HEK293 (cell line): ENCODE measurements at regions not wholly inside any gene's neighbourhood (a gene's known extent, or its start where the extent isn't known, plus 50 kb on each side); places are given as distances from the start of the nearest gene placed in this dataset.

Source experiments
- CTCF ChIA-PET: fragments of 350-600 bp; formaldehyde crosslinking; extraction: SDS; loops from one replicate; lab custom pipeline; 2021; ENCODE audit warnings: antibody characterized with exemption; lab: Yijun Ruan, JAX
- POLR2A ChIA-PET: fragments of 300-600 bp; formaldehyde crosslinking; extraction: SDS; loops from one replicate; lab custom pipeline; 2020; ENCODE audit warnings: antibody characterized with exemption, inconsistent platforms; lab: Yijun Ruan, JAX
- H3K27ac ChIP-seq: fragments of 200-500 bp; sonication (Bioruptor generic); 2 replicates; pipeline ENCODE4 v1.5.1; 2014; ENCODE audit warnings: low read depth, low read length, control low read depth, inconsistent platforms; ENCODE audit errors: extremely low read depth
- H3K36me3 ChIP-seq, 2 experiments: fragments of 200-500 bp in 1 of 2; sonication (Bioruptor generic) in 1 of 2; 1 replicate in 1 of 2; 2 replicates in 1 of 2; pipeline ENCODE4 v1.5.1; 2014 to 2017; ENCODE audit warnings: inconsistent platforms in 2 of 2, low read length in 2 of 2; ENCODE audit not compliant: control insufficient read depth in 2 of 2, insufficient read depth in 1 of 2
- H3K4me1 ChIP-seq: fragments of 200-500 bp; sonication (Bioruptor generic); 2 replicates; pipeline ENCODE4 v1.5.1; 2014; ENCODE audit warnings: mild to moderate bottlenecking, low read length, inconsistent platforms; ENCODE audit not compliant: control insufficient read depth, insufficient read depth
- H3K4me3 ChIP-seq: 2 replicates; pipeline ENCODE4 v1.5.1; 2011; ENCODE audit warnings: low read depth, mild to moderate bottlenecking, control low read depth, low read length, moderate library complexity
- H3K9me3 ChIP-seq: fragments of 200-500 bp; sonication (Bioruptor generic); 2 replicates; pipeline ENCODE4 v1.5.1; 2014; ENCODE audit warnings: low read depth, low read length, inconsistent platforms; ENCODE audit not compliant: control insufficient read depth, insufficient read depth
- HOXA7 ChIP-seq: sonication (generic); formaldehyde crosslinking; IDR thresholded peaks from 2 replicates; pipeline ENCODE4 v1.8.1; 2022; ENCODE audit warnings: missing genetic modification reagents, borderline replicate concordance
- KLF1 ChIP-seq: fragments of 450-650 bp; formaldehyde crosslinking; IDR thresholded peaks from 2 replicates; pipeline ENCODE4 v1.5.1; 2016; ENCODE audit warnings: missing biosample characterization, missing genetic modification characterization
- KLF8 ChIP-seq: fragments of 450-650 bp; formaldehyde crosslinking; IDR thresholded peaks from 2 replicates; pipeline ENCODE4 v1.5.1; 2016; ENCODE audit warnings: missing biosample characterization, missing genetic modification characterization
- KLF9 ChIP-seq: fragments of 450-650 bp; formaldehyde crosslinking; IDR thresholded peaks from 2 replicates; pipeline ENCODE4 v1.5.1; 2016; ENCODE audit warnings: missing biosample characterization, missing genetic modification characterization, low read depth
- MEIS1 ChIP-seq: sonication (generic); formaldehyde crosslinking; IDR thresholded peaks from 2 replicates; pipeline ENCODE4 v1.8.1; 2022; ENCODE audit warnings: missing genetic modification reagents, mild to moderate bottlenecking, borderline replicate concordance
- ZEB2 ChIP-seq: fragments of 450-650 bp; formaldehyde crosslinking; IDR thresholded peaks from 2 replicates; pipeline ENCODE4 v1.5.1; 2016; ENCODE audit warnings: missing biosample characterization, missing genetic modification characterization
- ZNF184 ChIP-seq: fragments of 450-650 bp; IDR thresholded peaks from 2 replicates; pipeline ENCODE4 v1.5.1; 2018; ENCODE audit warnings: missing biosample characterization, mild to moderate bottlenecking, missing genetic modification characterization
- ZNF211 ChIP-seq: fragments of 450-650 bp; formaldehyde crosslinking; IDR thresholded peaks from 2 replicates; pipeline ENCODE4 v1.5.1; 2016; ENCODE audit warnings: low read depth, missing biosample characterization, missing genetic modification characterization
- ZNF24 ChIP-seq: fragments of 450-650 bp; formaldehyde crosslinking; IDR thresholded peaks from 2 replicates; pipeline ENCODE4 v1.5.1; 2016; ENCODE audit warnings: missing biosample characterization, missing genetic modification characterization
- ZNF416 ChIP-seq: fragments of 450-650 bp; formaldehyde crosslinking; IDR thresholded peaks from 2 replicates; pipeline ENCODE4 v1.5.1; 2016; ENCODE audit warnings: missing biosample characterization, missing genetic modification characterization
- ZNF544 ChIP-seq: fragments of 450-650 bp; formaldehyde crosslinking; IDR thresholded peaks from 2 replicates; pipeline ENCODE4 v1.5.0; 2017; ENCODE audit warnings: missing biosample characterization, missing genetic modification characterization
- ZNF610 ChIP-seq: fragments of 450-650 bp; formaldehyde crosslinking; IDR thresholded peaks from 2 replicates; pipeline ENCODE4 v1.5.1; 2016; ENCODE audit warnings: missing biosample characterization, missing genetic modification characterization, borderline replicate concordance
- ZNF624 ChIP-seq: fragments of 450-650 bp; formaldehyde crosslinking; IDR thresholded peaks from 2 replicates; pipeline ENCODE4 v1.5.1; 2017; ENCODE audit warnings: missing biosample characterization, missing genetic modification characterization
- TF ChIP-seq, protein P1 (sequence below): fragments of 450-650 bp; formaldehyde crosslinking; IDR thresholded peaks from 2 replicates; pipeline ENCODE4 v1.5.1; 2016; ENCODE audit warnings: missing biosample characterization, missing genetic modification characterization
- TF ChIP-seq, protein P2 (sequence below): fragments of 450-650 bp; formaldehyde crosslinking; optimal IDR thresholded peaks from 2 replicates; pipeline ENCODE3; 2016; ENCODE audit warnings: missing biosample characterization, mild to moderate bottlenecking, missing genetic modification characterization
- TF ChIP-seq, protein P3 (sequence below): fragments of 450-650 bp; formaldehyde crosslinking; IDR thresholded peaks from 2 replicates; pipeline ENCODE4 v1.5.1; 2016; ENCODE audit warnings: missing biosample characterization, missing genetic modification characterization
- TF ChIP-seq, protein P4 (sequence below): fragments of 450-650 bp; formaldehyde crosslinking; conservative IDR thresholded peaks from 2 replicates; pipeline ENCODE4 v1.5.1; 2016; ENCODE audit warnings: low read depth, missing biosample characterization, missing genetic modification characterization
- TF ChIP-seq, protein P5 (sequence below): fragments of 450-650 bp; formaldehyde crosslinking; IDR thresholded peaks from 2 replicates; pipeline ENCODE4 v1.5.1; 2016; ENCODE audit warnings: missing biosample characterization, missing genetic modification characterization
- TF ChIP-seq, protein P6 (sequence below): fragments of 450-650 bp; IDR thresholded peaks from 2 replicates; pipeline ENCODE4 v1.5.1; 2018; ENCODE audit warnings: missing biosample characterization, missing genetic modification characterization
- TF ChIP-seq, protein P7 (sequence below): fragments of 450-650 bp; formaldehyde crosslinking; IDR thresholded peaks from 2 replicates; pipeline ENCODE4 v1.5.1; 2016; ENCODE audit warnings: missing biosample characterization, missing genetic modification characterization

DNA sequence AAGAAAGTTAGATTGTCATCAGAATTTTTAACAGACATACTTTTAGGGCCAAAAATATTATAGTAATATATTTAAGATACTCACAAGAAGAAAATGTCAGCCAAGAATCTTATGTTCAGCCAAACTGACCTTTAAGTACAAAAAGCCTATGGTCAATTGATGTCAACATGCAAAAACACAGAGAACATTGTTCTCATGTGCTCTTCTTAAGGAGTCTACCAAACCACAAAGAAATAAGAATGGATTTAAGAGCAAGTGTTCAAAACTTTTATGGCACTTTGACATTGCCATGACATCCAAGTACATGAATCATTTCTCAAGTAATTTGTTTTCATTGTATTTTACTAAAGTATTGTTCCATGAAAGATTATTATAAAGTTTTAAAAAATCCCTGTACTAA lies 180.4 kb downstream of the TMEM26 start:
- TF ChIP-seq KLF1 (tag by site-specific recombination) (no peak), MEIS1 (CRISPR knock-in tag) (no peak), ZEB2 (tag by site-specific recombination) (no peak), ZNF624 (tag by site-specific recombination) (no peak), KLF8 (tag by site-specific recombination) (no peak), ZNF544 (no peak), ZNF184 (no peak), KLF9 (tag by site-specific recombination) (no peak), ZNF211 (tag by site-specific recombination) (no peak), HOXA7 (CRISPR knock-in tag) (no peak), ZNF416 (tag by site-specific recombination) (no peak), ZNF24 (tag by site-specific recombination) (no peak)
- TF ChIP-seq, protein P1, sequence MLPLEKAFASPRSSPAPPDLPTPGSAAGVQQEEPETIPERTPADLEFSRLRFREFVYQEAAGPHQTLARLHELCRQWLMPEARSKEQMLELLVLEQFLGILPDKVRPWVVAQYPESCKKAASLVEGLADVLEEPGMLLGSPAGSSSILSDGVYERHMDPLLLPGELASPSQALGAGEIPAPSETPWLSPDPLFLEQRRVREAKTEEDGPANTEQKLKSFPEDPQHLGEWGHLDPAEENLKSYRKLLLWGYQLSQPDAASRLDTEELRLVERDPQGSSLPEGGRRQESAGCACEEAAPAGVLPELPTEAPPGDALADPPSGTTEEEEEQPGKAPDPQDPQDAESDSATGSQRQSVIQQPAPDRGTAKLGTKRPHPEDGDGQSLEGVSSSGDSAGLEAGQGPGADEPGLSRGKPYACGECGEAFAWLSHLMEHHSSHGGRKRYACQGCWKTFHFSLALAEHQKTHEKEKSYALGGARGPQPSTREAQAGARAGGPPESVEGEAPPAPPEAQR (tag by site-specific recombination), result no peak
- TF ChIP-seq, protein P2, sequence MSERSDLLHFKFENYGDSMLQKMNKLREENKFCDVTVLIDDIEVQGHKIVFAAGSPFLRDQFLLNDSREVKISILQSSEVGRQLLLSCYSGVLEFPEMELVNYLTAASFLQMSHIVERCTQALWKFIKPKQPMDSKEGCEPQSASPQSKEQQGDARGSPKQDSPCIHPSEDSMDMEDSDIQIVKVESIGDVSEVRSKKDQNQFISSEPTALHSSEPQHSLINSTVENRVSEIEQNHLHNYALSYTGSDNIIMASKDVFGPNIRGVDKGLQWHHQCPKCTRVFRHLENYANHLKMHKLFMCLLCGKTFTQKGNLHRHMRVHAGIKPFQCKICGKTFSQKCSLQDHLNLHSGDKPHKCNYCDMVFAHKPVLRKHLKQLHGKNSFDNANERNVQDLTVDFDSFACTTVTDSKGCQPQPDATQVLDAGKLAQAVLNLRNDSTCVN (tag by site-specific recombination), result no peak
- TF ChIP-seq, protein P3, sequence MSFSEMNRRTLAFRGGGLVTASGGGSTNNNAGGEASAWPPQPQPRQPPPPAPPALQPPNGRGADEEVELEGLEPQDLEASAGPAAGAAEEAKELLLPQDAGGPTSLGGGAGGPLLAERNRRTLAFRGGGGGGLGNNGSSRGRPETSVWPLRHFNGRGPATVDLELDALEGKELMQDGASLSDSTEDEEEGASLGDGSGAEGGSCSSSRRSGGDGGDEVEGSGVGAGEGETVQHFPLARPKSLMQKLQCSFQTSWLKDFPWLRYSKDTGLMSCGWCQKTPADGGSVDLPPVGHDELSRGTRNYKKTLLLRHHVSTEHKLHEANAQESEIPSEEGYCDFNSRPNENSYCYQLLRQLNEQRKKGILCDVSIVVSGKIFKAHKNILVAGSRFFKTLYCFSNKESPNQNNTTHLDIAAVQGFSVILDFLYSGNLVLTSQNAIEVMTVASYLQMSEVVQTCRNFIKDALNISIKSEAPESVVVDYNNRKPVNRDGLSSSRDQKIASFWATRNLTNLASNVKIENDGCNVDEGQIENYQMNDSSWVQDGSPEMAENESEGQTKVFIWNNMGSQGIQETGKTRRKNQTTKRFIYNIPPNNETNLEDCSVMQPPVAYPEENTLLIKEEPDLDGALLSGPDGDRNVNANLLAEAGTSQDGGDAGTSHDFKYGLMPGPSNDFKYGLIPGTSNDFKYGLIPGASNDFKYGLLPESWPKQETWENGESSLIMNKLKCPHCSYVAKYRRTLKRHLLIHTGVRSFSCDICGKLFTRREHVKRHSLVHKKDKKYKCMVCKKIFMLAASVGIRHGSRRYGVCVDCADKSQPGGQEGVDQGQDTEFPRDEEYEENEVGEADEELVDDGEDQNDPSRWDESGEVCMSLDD (tag by site-specific recombination), result no peak
- TF ChIP-seq, protein P4, sequence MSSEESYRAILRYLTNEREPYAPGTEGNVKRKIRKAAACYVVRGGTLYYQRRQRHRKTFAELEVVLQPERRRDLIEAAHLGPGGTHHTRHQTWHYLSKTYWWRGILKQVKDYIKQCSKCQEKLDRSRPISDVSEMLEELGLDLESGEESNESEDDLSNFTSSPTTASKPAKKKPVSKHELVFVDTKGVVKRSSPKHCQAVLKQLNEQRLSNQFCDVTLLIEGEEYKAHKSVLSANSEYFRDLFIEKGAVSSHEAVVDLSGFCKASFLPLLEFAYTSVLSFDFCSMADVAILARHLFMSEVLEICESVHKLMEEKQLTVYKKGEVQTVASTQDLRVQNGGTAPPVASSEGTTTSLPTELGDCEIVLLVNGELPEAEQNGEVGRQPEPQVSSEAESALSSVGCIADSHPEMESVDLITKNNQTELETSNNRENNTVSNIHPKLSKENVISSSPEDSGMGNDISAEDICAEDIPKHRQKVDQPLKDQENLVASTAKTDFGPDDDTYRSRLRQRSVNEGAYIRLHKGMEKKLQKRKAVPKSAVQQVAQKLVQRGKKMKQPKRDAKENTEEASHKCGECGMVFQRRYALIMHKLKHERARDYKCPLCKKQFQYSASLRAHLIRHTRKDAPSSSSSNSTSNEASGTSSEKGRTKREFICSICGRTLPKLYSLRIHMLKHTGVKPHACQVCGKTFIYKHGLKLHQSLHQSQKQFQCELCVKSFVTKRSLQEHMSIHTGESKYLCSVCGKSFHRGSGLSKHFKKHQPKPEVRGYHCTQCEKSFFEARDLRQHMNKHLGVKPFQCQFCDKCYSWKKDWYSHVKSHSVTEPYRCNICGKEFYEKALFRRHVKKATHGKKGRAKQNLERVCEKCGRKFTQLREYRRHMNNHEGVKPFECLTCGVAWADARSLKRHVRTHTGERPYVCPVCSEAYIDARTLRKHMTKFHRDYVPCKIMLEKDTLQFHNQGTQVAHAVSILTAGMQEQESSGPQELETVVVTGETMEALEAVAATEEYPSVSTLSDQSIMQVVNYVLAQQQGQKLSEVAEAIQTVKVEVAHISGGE (tag by site-specific recombination), result no peak
- CTCF ChIA-PET, result no interaction called here
- H3K4me1 ChIP-seq, result no peaks in the 10 kb centered on the region

DNA sequence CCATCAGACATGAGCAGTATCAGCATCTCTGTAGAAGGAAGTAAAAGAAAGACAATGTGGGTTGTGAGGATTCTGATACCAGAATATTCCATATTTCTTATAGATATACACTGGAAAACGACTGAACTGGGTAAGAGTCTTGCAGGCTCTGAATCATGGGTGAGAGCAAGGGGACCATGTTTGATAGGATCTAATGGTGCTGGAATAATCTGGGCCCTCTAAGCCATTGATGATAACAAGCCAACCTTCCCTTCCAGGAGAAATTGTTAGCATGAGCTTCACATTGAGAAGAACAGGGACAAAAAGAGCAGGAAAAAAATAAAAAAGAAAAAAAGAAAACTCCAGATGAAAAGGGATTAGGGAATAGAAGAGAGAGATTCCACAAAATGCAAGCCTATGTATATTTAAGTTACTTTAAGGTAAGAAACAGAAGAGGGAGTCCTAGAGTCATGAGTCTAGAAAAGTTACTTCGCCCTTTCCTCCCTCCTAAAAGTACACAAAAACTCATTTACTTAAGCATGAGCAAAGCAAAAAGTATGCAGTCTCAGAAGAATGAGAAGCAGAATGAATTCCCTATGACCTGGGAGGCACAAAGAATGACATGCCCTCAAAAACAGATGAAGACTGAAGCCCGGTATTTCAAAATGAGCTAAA lies 181.9 kb downstream of the TMEM26 start:
- CTCF ChIA-PET, result interaction anchor here (0.6 to 1.2 kb wide), 11 partner anchors 8 to 480 kb away, joined by 3 to 4 read pairs (median 3); no protein-coding TSS in a partner anchor
- POLR2A ChIA-PET, result no interaction called here
- Histone ChIP-seq H3K27ac (no peak overlapping the region), H3K4me3 (no peak overlapping the region), H3K36me3 (no peaks in the 10 kb centered on the region), H3K4me1 (no peaks in the 10 kb centered on the region), H3K9me3 (no peaks in the 10 kb centered on the region)
- TF ChIP-seq, protein P5, sequence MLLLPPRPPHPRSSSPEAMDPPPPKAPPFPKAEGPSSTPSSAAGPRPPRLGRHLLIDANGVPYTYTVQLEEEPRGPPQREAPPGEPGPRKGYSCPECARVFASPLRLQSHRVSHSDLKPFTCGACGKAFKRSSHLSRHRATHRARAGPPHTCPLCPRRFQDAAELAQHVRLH, result no peak
- no peak for TF ChIP-seq ZNF610
- TF ChIP-seq, protein P6, sequence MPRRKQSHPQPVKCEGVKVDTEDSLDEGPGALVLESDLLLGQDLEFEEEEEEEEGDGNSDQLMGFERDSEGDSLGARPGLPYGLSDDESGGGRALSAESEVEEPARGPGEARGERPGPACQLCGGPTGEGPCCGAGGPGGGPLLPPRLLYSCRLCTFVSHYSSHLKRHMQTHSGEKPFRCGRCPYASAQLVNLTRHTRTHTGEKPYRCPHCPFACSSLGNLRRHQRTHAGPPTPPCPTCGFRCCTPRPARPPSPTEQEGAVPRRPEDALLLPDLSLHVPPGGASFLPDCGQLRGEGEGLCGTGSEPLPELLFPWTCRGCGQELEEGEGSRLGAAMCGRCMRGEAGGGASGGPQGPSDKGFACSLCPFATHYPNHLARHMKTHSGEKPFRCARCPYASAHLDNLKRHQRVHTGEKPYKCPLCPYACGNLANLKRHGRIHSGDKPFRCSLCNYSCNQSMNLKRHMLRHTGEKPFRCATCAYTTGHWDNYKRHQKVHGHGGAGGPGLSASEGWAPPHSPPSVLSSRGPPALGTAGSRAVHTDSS (tag by site-specific recombination), result no peak
- TF ChIP-seq, protein P7, sequence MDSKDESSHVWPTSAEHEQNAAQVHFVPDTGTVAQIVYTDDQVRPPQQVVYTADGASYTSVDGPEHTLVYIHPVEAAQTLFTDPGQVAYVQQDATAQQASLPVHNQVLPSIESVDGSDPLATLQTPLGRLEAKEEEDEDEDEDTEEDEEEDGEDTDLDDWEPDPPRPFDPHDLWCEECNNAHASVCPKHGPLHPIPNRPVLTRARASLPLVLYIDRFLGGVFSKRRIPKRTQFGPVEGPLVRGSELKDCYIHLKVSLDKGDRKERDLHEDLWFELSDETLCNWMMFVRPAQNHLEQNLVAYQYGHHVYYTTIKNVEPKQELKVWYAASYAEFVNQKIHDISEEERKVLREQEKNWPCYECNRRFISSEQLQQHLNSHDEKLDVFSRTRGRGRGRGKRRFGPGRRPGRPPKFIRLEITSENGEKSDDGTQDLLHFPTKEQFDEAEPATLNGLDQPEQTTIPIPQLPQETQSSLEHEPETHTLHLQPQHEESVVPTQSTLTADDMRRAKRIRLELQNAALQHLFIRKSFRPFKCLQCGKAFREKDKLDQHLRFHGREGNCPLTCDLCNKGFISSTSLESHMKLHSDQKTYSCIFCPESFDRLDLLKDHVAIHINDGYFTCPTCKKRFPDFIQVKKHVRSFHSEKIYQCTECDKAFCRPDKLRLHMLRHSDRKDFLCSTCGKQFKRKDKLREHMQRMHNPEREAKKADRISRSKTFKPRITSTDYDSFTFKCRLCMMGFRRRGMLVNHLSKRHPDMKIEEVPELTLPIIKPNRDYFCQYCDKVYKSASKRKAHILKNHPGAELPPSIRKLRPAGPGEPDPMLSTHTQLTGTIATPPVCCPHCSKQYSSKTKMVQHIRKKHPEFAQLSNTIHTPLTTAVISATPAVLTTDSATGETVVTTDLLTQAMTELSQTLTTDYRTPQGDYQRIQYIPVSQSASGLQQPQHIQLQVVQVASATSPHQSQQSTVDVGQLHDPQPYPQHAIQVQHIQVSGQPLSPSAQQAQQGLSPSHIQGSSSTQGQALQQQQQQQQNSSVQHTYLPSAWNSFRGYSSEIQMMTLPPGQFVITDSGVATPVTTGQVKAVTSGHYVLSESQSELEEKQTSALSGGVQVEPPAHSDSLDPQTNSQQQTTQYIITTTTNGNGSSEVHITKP (tag by site-specific recombination), result no peak

More for the DNA sequence above, 180.4 kb downstream of the TMEM26 start:
- H3K4me3 ChIP-seq, result no peak overlapping the region
- no peaks in the 10 kb centered on the region for H3K36me3 ChIP-seq
- H3K9me3 ChIP-seq, result no peaks in the 10 kb centered on the region
- no peak overlapping the region for H3K27ac ChIP-seq
- POLR2A ChIA-PET, result no interaction called here
